ENCODE measurements at regions not wholly inside any gene's neighbourhood (a gene's known extent, or its start where the extent isn't known, plus 50 kb on each side); places are given as distances from the start of the nearest gene placed in this dataset.

DNA sequence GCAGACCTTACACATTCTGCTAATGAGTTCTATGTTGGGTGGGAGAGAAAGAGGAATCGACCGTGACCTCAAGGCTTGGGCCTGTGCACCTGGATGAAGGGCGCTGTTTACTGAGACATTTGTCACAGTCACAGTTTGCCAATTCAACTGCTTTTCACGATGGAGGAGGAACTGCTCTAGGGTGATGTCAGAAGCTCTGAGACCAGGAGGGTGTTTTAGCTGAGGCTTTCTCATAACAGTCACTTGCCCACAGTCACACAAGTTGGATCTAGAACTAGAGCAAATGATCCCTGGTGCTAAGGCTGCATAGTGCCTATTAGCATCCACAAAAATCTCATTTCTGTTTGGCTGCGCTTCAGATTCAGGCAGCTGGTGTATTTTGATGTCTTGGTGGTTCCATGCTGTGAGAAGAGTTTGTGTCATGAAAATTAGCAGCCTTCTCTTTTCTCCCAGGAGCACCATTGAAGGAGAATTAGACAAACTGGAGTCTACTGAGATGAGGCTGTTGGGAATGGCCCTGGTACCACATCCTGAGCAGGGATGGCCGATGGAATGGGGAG is 83.3 kb upstream of the TGM3 start:
- TF ChIP-seq, protein P1, sequence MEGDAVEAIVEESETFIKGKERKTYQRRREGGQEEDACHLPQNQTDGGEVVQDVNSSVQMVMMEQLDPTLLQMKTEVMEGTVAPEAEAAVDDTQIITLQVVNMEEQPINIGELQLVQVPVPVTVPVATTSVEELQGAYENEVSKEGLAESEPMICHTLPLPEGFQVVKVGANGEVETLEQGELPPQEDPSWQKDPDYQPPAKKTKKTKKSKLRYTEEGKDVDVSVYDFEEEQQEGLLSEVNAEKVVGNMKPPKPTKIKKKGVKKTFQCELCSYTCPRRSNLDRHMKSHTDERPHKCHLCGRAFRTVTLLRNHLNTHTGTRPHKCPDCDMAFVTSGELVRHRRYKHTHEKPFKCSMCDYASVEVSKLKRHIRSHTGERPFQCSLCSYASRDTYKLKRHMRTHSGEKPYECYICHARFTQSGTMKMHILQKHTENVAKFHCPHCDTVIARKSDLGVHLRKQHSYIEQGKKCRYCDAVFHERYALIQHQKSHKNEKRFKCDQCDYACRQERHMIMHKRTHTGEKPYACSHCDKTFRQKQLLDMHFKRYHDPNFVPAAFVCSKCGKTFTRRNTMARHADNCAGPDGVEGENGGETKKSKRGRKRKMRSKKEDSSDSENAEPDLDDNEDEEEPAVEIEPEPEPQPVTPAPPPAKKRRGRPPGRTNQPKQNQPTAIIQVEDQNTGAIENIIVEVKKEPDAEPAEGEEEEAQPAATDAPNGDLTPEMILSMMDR (IDR thresholded peaks at IDR 0.05; ENCODE audit: low read length): no peak
- no peak for TF ChIP-seq EZH2 (IDR thresholded peaks at IDR 0.05; ENCODE audit: borderline replicate concordance, low read length)
